GM11168 (cell line): ENCODE measurements at regions not wholly inside any gene's neighbourhood (a gene's known extent, or its start where the extent isn't known, plus 50 kb on each side); places are given as distances from the start of the nearest gene placed in this dataset.

ENCODE experiments used
- in situ Hi-C: fragments of 300-500 bp; cut with MboI; formaldehyde crosslinking; loops from one replicate; pipeline ENCODE4 v1.12.0; 2022; ENCODE audit warnings: low sequenced_read_pairs; ENCODE audit not compliant: unreplicated experiment

DNA sequence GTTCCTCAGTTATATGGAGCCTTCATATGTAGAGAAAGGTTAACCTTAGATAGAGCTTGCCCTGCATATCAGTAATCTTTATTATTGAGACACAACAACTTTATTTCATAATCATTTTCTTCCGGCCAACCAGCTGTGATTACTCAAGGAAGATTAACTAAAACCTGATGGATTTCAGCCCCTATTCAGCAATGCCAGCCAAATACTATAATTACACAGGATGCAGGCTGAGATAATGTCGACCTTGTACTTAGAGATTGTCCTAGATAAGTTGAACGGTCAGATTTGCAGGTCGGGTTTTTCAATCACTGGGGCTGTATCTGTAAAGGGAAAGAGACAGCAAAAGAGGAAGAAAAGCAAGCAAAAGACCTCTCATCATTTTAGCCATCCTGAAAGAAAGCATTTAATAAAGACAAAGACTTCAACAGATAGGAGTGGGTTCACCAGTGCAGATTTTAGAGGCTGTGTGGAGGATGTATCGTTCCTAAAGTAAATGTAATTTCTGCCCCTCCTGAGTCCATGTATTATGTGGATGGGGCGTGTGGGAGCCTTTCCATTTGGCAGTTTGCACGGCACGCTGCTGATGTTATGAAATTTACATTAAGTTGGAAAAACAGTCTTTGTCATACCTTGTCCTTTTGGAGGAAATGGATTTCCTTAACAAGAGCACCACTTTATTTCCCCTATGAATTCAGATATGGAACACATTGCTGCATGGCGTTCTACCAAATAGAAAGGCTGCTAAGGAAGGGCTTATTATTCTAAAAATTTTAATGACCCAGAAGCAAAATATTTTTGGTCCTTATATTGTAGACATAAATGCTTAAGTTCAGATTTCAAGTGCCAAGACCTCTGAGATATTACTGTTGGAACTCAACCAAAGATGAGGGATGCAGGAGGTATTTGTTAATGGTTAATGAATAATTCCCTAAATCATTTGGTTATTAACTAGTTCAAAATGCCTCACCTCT is 496.7 kb downstream of the SPRY1 start:
- in situ Hi-C loops: no loop called here

DNA sequence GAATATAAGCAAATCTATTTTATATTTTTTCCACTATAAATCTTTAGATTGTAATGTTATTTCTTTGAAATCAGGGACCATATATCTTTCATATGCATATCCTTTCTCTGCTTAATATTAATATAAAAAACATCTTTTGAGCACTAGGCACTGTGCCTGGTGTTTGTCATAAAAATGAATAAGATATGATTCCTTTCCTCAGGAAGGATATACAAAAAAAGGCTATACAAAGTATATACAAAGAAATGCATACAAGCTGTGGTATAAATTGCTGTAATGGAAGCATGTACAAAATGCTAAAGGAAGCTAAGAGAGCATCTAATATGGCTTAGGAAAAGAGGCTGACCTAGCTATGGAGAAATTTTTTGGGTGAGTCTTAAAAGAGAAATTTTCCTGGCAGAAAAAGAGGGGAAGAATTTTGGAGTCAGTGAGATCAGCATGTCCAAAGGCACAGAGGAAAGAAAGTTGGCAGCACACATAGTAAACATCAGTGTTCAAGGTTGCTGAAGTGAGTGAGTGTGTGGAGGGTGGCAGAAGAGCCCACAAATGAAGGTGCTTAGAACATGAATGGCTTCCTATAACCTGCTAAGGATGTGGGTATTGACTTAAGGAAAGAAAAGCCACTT is 500.0 kb downstream of the SPRY1 start:
- in situ Hi-C loops: no loop called here

GRCh38 chr4:123898946-123899666 is 502.5 kb downstream of the SPRY1 start:
- in situ Hi-C loops: no loop called here

DNA sequence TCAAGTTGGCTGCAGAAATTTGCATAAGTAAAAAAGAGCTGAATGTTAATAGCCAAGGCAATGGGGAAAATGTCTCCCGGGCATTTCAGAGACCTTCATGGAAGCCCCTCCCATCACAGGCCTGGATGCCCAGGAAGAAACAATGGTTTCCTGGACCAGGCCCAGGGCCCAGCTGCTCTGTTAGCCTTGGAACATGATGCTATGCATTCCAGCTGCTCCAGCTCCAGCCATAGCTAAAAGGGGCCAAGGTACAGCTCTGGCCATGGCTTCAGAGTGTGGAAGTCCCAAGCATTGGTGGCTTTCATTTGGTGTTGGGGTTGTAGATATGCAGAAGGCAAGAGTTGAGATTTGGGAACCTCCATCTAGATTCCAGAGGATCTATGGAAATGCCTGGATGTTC is 508.3 kb downstream of the SPRY1 start:
- in situ Hi-C loops: no loop called here

DNA sequence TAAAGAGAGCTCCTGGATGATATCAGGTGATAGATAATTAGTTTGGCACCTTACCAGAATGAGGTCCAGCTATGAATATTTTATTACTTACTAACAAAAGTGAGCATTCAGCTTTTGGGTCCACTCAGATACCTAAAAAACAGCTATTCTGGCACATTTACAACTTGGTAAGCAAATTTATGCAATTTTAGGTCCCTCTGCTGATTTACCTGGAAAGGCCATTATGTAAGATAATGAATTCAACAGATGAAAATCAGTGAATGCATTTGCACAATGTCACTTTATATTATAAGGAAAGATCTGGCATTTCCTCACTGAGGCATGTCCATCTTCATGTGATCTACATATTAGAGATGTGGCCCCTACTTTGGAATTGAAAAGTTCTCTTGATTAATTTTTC is 517.0 kb downstream of the SPRY1 start:
- in situ Hi-C loops: no loop called here

DNA sequence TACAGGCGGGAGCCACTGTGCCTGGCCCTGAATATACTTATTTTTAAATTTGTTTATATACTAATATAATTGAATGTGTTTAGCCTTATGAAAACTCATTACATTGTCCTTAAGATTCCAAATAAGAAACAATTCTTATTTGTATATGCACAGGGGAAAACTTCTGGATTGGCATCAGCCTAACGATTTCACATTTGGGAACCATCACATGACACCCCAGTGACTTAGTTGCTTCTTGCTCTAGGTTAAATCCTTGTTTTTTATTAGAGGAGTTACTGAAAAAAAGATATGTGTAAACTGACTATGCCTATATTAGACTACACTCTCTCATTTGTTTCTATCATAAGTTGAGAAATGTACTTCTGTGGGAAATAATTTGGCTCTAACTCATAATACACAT is 520.2 kb downstream of the SPRY1 start:
- in situ Hi-C loops: no loop called here

GRCh38 chr4:123919576-123920098 is 523.0 kb downstream of the SPRY1 start:
- in situ Hi-C loops: no loop called here

- in situ Hi-C loops: no loop called here
Observed at GRCh38 chr4:123921339-123921738, 524.7 kb downstream of the SPRY1 start.

DNA sequence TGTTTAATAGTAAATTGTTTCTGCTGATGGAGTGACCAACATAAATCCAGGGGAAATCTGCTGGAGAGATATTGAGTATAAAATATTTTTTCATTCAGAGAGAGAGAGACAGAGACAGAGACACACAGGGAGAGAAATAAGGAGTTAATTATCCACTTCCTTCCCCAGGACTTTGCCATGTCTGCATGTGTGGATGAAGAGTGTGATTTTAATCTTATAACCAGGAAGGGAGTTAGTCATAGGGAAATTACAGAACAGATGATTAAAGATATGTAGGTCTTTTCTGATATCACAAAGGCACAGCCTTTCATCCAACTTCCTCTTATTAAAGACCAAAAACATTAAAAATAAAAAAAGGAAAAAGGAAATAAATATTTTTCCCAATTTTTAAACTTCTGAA is 526.3 kb downstream of the SPRY1 start:
- in situ Hi-C loops: no loop called here

DNA sequence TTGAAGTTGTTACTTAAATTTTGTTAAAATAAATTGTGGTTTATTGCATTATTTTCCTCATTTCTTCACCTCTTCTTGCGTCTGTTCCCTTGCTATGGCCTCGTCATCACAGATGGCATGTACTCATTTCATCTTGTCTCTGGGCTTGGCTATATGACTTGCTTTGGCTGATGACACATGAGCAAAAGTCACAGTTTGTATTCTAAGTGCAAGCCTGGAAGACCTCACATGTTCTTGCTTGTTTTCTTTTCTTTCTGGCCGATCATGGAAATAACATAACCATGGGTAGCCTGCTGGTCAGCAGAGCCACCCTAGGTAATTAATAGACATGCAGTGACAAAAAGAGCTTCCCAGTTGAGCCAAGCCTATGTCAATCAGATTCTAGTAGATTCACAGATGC is 527.9 kb downstream of the SPRY1 start:
- in situ Hi-C loops: no loop called here

DNA sequence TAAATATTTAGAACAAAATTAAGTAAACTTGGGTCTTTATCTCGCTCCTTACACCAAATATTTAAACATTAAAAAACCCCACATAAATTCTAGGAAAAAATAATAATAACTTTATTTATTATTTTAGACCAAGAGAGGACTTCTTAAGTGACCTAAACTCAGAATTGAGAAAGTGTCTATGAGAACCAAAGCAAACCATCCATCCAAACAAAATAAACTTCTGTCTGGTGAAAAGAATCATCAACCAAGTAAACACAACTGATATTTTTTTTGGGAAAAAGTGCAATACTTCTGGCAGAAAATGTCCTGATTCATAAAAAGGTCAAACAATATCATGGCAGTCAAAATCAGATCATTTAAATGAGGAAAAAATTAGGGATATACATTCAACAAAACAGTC is 533.0 kb downstream of the SPRY1 start:
- in situ Hi-C loops: no loop called here

DNA sequence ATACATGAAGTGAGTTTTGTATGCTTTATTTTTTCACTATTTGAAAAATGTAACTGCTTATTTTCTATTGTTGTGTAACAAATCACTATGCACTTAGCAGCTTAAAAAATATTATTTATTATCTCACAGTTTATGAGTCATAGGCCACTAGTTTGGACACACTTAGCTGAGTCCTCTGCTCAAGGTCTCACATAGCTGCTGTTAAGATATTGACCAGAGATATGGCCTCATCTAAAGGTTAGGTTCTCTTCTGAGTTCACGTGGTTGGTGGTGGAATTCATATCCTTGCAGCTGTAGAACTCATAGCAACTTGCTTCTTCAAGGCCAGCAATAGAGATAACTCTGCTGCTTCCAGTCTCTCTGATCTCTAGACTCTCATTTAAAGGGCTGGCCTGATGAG is 534.4 kb downstream of the SPRY1 start:
- in situ Hi-C loops: no loop called here

GRCh38 chr4:123934096-123934495 is 537.5 kb downstream of the SPRY1 start:
- in situ Hi-C loops: no loop called here

GRCh38 chr4:123936621-123937043 is 540.0 kb downstream of the SPRY1 start:
- in situ Hi-C loops: no loop called here

GRCh38 chr4:123937581-123937980 is 541.0 kb downstream of the SPRY1 start:
- in situ Hi-C loops: no loop called here

DNA sequence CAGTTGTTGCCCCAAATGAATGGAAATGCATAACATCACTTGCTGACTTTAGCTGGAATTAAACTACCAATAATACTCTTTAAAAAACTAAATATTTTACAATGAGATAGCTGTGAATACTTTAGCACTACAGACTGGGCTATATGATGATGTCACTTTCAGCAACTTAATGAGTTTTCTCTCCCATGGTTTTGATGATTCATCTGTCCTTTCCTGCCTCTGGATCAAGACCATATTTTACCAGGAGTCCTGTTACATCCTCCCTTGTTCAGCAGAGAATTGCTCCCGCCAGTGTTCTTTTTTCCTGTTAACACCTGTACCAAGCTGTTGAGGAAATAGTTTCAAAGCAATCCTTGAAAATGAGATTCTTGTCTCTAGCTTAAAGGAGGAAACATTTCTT is 543.0 kb downstream of the SPRY1 start:
- in situ Hi-C loops: no loop called here

DNA sequence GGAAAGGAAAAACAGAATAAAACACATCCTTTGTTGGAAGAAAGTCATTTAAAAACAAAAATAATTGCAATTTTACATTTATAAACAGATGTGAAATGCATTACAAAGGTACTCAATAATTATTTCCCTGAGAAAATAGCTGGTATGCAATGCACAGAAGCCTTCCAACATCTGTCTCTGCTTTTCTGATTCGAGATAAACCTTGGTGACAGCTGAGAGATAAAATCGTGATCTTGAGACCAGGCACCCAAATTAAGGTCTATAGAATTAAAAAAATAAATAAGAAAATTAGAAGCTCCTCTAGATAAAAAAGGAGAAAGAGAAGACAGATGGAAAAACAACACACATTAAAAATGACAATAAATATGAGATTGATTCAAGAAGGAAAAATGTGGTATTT is 544.0 kb downstream of the SPRY1 start:
- in situ Hi-C loops: no loop called here

GRCh38 chr4:123941306-123941705 is 544.7 kb downstream of the SPRY1 start:
- in situ Hi-C loops: no loop called here

DNA sequence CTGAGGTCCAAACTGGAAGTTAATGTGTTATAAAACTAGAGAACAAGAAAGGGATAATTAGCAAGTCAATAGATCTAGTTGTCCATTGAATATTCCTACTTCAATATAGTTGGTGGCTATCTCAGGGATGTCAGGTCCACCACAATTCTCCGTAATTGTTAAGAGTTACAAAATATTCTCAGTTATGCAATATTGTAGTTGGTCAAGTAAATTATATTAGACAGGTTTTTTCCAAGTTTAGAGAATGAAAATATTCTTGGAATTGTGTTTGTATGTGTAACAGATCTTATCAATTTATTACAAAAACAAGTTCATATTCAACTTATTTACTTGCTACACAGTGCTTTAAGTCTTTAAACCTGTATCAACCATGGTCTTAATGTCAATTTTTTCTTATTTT is 547.4 kb downstream of the SPRY1 start:
- in situ Hi-C loops: no loop called here

DNA sequence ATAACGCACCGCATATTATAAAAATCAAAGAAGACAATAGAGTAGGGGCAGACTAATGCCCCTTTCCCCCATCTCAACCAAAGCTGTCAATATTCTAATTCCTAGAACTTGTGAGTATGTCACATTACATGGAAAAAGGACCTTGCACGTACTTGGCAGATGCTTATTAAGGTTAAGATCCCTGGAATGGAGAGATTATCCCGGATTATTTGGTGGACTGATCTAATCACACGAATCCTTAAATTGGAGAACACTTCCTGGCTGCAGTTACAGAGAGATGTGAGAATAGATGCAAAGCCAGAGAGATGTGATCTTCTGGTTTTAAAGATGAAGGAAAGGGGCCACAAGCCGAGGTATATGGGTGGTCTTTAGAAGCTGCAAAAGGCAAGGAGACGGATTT is 548.7 kb downstream of the SPRY1 start:
- in situ Hi-C loops: no loop called here

DNA sequence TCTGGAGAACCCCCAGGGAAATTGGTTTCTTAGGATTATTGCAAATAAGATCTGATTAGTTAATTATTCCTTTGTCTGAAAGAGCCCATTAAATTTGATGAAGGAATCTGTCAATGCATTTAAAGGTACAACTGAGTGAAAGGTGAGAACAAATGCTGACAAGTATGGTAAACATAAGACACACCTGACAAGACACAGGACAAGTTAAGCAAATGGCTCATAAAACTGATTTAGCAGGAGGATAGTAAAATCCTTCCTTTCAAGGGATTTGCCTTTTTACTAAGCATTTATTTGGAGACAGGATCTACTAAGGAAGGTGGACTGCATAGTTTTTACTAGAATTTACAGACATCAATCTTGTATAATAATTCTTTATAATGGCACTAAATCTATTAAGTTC is 553.9 kb downstream of the SPRY1 start:
- in situ Hi-C loops: no loop called here
